DND-41 (cell line): ENCODE measurements at regions not wholly inside any gene's neighbourhood (a gene's known extent, or its start where the extent isn't known, plus 50 kb on each side); places are given as distances from the start of the nearest gene placed in this dataset.

ENCODE experiments used
- ATAC-seq: fragments of 200-7000 bp; cut with Tn5 transposase; 3 replicates; pipeline ENCODE4 v1.9.1; 2021; ENCODE audit warnings: low read depth; ENCODE audit not compliant: insufficient read depth
- DNase-seq: peaks from one replicate; pipeline ENCODE4 v3.0.0-alpha.2; 2020
- H2AFZ ChIP-seq: 2 replicates; pipeline ENCODE4 v1.6.0; 2012; ENCODE audit warnings: low read depth, low read length
- H3K27ac ChIP-seq: 2 replicates; pipeline ENCODE4 v1.5.1; 2012; ENCODE audit warnings: low read length, inconsistent platforms
- H3K27me3 ChIP-seq: fragments of 200-600 bp; sonication (generic); 2 replicates; pipeline ENCODE4 v1.6.0; 2012; ENCODE audit warnings: low read length, mild to moderate bottlenecking, inconsistent platforms; ENCODE audit not compliant: insufficient read depth, poor library complexity
- H3K36me3 ChIP-seq: 2 replicates; pipeline ENCODE4 v1.5.1; 2012; ENCODE audit warnings: low read length, inconsistent platforms; ENCODE audit not compliant: insufficient read depth
- H3K4me1 ChIP-seq: 2 replicates; pipeline ENCODE4 v1.5.1; 2012; ENCODE audit warnings: mild to moderate bottlenecking, low read length; ENCODE audit not compliant: insufficient read depth
- H3K4me2 ChIP-seq: 2 replicates; pipeline ENCODE4 v1.6.0; 2012; ENCODE audit warnings: mild to moderate bottlenecking, moderate library complexity, low read length, inconsistent platforms; ENCODE audit not compliant: insufficient read depth
- H3K4me3 ChIP-seq, 2 experiments: fragments of 200-600 bp in 1 of 2; shearing (Covaris generic) in 1 of 2; 2 replicates each; pipeline ENCODE4 v1.5.1; 2012 to 2016; ENCODE audit warnings: inconsistent platforms in 2 of 2, low read length in 2 of 2, mild to moderate bottlenecking in 2 of 2, low read depth in 1 of 2, moderate library complexity in 1 of 2
- H3K79me2 ChIP-seq: 2 replicates; pipeline ENCODE4 v1.6.0; 2012; ENCODE audit warnings: low read length, inconsistent platforms; ENCODE audit not compliant: insufficient read depth
- H3K9ac ChIP-seq: 2 replicates; pipeline ENCODE4 v1.6.0; 2012; ENCODE audit warnings: low read depth, mild to moderate bottlenecking, inconsistent platforms, low read length, moderate library complexity
- H3K9me3 ChIP-seq: 2 replicates; pipeline ENCODE4 v1.5.1; 2012; ENCODE audit warnings: low read length, moderate library complexity, mild to moderate bottlenecking, inconsistent platforms; ENCODE audit not compliant: insufficient read depth, severe bottlenecking
- H4K20me1 ChIP-seq: 2 replicates; pipeline ENCODE4 v1.6.0; 2012; ENCODE audit warnings: low read length; ENCODE audit not compliant: insufficient read depth
- CTCF ChIP-seq: IDR thresholded peaks from 2 replicates; pipeline ENCODE4 v1.5.1; 2012; ENCODE audit warnings: borderline replicate concordance, low read length, moderate library complexity, mild to moderate bottlenecking; ENCODE audit not compliant: poor library complexity, severe bottlenecking; ENCODE audit errors: extremely low read depth
- EZH2 ChIP-seq: IDR thresholded peaks from 3 replicates; pipeline ENCODE4 v1.6.1; 2012; ENCODE audit warnings: borderline replicate concordance, low read depth, mild to moderate bottlenecking, moderate library complexity, low read length, inconsistent platforms; ENCODE audit not compliant: severe bottlenecking

GRCh38 chr17:73888862-73889261 is 244.6 kb upstream of the SDK2 start:
- no peaks in the 10 kb centered on the region for H4K20me1 ChIP-seq
- H3K27me3 ChIP-seq = peaks cover 3% of the 10 kb centered on the region
- no peaks in the 10 kb centered on the region for H3K36me3 ChIP-seq
- no peak overlapping the region for H3K4me3 ChIP-seq
- H3K9ac ChIP-seq = no peak overlapping the region
- no peaks in the 10 kb centered on the region for H3K79me2 ChIP-seq
- ATAC-seq (no peak), DNase-seq (no peak)
- H3K4me2 ChIP-seq = no peak overlapping the region
- H3K9me3 ChIP-seq = no peaks in the 10 kb centered on the region
- no peak for TF ChIP-seq EZH2
- TF ChIP-seq CTCF = no peak
- H2AFZ ChIP-seq = no peak overlapping the region
- no peak overlapping the region for H3K27ac ChIP-seq
- no peaks in the 10 kb centered on the region for H3K4me1 ChIP-seq

GRCh38 chr17:73889439-73889838 is 245.2 kb upstream of the SDK2 start:
- no peak for DNase-seq
- Histone ChIP-seq H3K9ac (no peak overlapping the region), H3K4me2 (no peak overlapping the region), H3K27ac (no peak overlapping the region), H3K27me3 (peaks cover 3% of the 10 kb centered on the region), H3K9me3 (no peaks in the 10 kb centered on the region), H2AFZ (no peak overlapping the region), H3K36me3 (no peaks in the 10 kb centered on the region), H3K4me1 (no peaks in the 10 kb centered on the region), H3K79me2 (no peaks in the 10 kb centered on the region), H3K4me3 (no peak overlapping the region), H4K20me1 (no peaks in the 10 kb centered on the region)
- TF ChIP-seq EZH2 (no peak), CTCF (no peak)
- no peak for ATAC-seq

GRCh38 chr17:73890831-73891405 is 246.7 kb upstream of the SDK2 start:
- H3K4me3 ChIP-seq = no peak overlapping the region
- DNase-seq = no peak
- H3K79me2 ChIP-seq = no peaks in the 10 kb centered on the region
- no peaks in the 10 kb centered on the region for H3K36me3 ChIP-seq
- no peak overlapping the region for H3K27ac ChIP-seq
- no peaks in the 10 kb centered on the region for H3K9me3 ChIP-seq
- H3K27me3 ChIP-seq = peaks cover 11% of the 10 kb centered on the region
- no peak for ATAC-seq
- H2AFZ ChIP-seq = no peak overlapping the region
- H3K9ac ChIP-seq = no peak overlapping the region
- TF ChIP-seq EZH2 (no peak), CTCF (no peak)
- H4K20me1 ChIP-seq = no peaks in the 10 kb centered on the region
- no peak overlapping the region for H3K4me2 ChIP-seq
- no peaks in the 10 kb centered on the region for H3K4me1 ChIP-seq

GRCh38 chr17:73895157-73895556 is 250.9 kb upstream of the SDK2 start:
- H3K9me3 ChIP-seq = no peaks in the 10 kb centered on the region
- no peak overlapping the region for H3K9ac ChIP-seq
- no peak overlapping the region for H3K27ac ChIP-seq
- H3K4me2 ChIP-seq = no peak overlapping the region
- ATAC-seq (no peak), DNase-seq (no peak)
- no peaks in the 10 kb centered on the region for H3K79me2 ChIP-seq
- no peaks in the 10 kb centered on the region for H3K4me1 ChIP-seq
- H4K20me1 ChIP-seq = no peaks in the 10 kb centered on the region
- H3K36me3 ChIP-seq = no peaks in the 10 kb centered on the region
- H2AFZ ChIP-seq = no peak overlapping the region
- TF ChIP-seq CTCF (no peak), EZH2 (no peak)
- peaks cover 11% of the 10 kb centered on the region for H3K27me3 ChIP-seq
- no peak overlapping the region for H3K4me3 ChIP-seq
